GM12878 (cell line): ENCODE measurements at regions not wholly inside any gene's neighbourhood (a gene's known extent, or its start where the extent isn't known, plus 50 kb on each side); places are given as distances from the start of the nearest gene placed in this dataset.

Experiments
- ATAC-seq: fragments of 200-7000 bp; cut with Tn5 transposase; 3 replicates; pipeline ENCODE4 v1.9.1; 2020; ENCODE audit warnings: mild to moderate bottlenecking, moderate library complexity
- BruUV-seq: library from RNA; stranded (reverse); fragments of 400-500 nt; replicated peaks from 2 replicates; lab custom pipeline; 2021; lab: Mats Ljungman, UMichigan
- CTCF ChIA-PET: fragments of 300-600 bp; sonication (Branson Sonifier 250); formaldehyde crosslinking; extraction: SDS; loops from one replicate; lab custom pipeline; 2021; ENCODE audit warnings: inconsistent platforms; lab: Yijun Ruan, JAX
- POLR2A ChIA-PET: fragments of 350-600 bp; formaldehyde crosslinking; extraction: SDS; loops from one replicate; lab custom pipeline; 2021; ENCODE audit warnings: inconsistent platforms; lab: Charles Lee
- RAD21 ChIA-PET: fragments of 300-600 bp; sonication (Branson Sonifier 250); formaldehyde crosslinking; loops from one replicate; lab custom pipeline; 2023; ENCODE audit warnings: antibody characterized with exemption; ENCODE audit not compliant: unreplicated experiment; lab: Charles Lee
- SMC1A ChIA-PET: fragments of 300-600 bp; sonication (Branson Sonifier 250); formaldehyde crosslinking; loops from one replicate; lab custom pipeline; 2023; ENCODE audit not compliant: unreplicated experiment, uncharacterized antibody; lab: Charles Lee
- DNase-seq: peaks from one replicate; pipeline ENCODE4 v3.0.0-alpha.2; 2011; ENCODE audit warnings: low read depth, low spot score
- FAIRE-seq: peaks from 3 replicates; lab custom pipeline; 2011; peaks lifted over from hg19 to GRCh38; lab: Jason Lieb, UNC
- H2AFZ ChIP-seq: 2 replicates; pipeline ENCODE4 v1.6.0; 2011; ENCODE audit warnings: low read depth, low read length, control low read depth; ENCODE audit not compliant: control insufficient read depth
- H3K27ac ChIP-seq: 2 replicates; pipeline ENCODE4 v1.5.1; 2011; ENCODE audit warnings: control low read depth; ENCODE audit not compliant: control insufficient read depth, insufficient read depth
- H3K27me3 ChIP-seq, 2 experiments: replicated peaks in 1 of 2; 2 replicates each; pipeline versions ENCODE4 v1.6.0 to v1.6.1; 2011; ENCODE audit warnings: low read length in 1 of 2; ENCODE audit not compliant: control insufficient read depth in 2 of 2, insufficient read depth in 2 of 2
- H3K36me3 ChIP-seq, 2 experiments: 2 replicates each; pipeline ENCODE4 v1.5.1; 2011; ENCODE audit warnings: low read length in 1 of 2; ENCODE audit not compliant: control insufficient read depth in 2 of 2, insufficient read depth in 2 of 2
- H3K4me1 ChIP-seq: 2 replicates; pipeline ENCODE4 v1.6.1; 2011; ENCODE audit warnings: mild to moderate bottlenecking, low read length, moderate library complexity, mixed read lengths; ENCODE audit not compliant: control insufficient read depth, insufficient read depth
- H3K4me2 ChIP-seq: 2 replicates; pipeline ENCODE4 v1.6.0; 2011; ENCODE audit warnings: control low read depth; ENCODE audit not compliant: control insufficient read depth, insufficient read depth
- H3K4me3 ChIP-seq: fragments of 200-600 bp; sonication (generic); 2 replicates; pipeline ENCODE4 v1.5.1; 2016
- H3K79me2 ChIP-seq: 2 replicates; pipeline ENCODE4 v1.6.0; 2011; ENCODE audit warnings: low read length; ENCODE audit not compliant: control insufficient read depth, insufficient read depth
- H3K9ac ChIP-seq: 2 replicates; pipeline ENCODE4 v1.8.0; 2011; ENCODE audit warnings: low read length, control low read depth, mixed read lengths; ENCODE audit not compliant: control insufficient read depth, insufficient read depth
- H3K9me3 ChIP-seq: replicated peaks from 3 replicates; pipeline ENCODE4 v1.5.1; 2011; ENCODE audit warnings: mild to moderate bottlenecking, low read length; ENCODE audit not compliant: control insufficient read depth, insufficient read depth
- H4K20me1 ChIP-seq: 2 replicates; pipeline ENCODE4 v1.6.0; 2011; ENCODE audit not compliant: control insufficient read depth, insufficient read depth
- BRCA1 ChIP-seq: IDR thresholded peaks from 2 replicates; pipeline ENCODE4 v1.6.1; 2011; ENCODE audit warnings: low read depth, low read length, improper control_type of control experiment
- ETV6 ChIP-seq, 2 experiments: fragments of 450-650 bp in 1 of 2; IDR thresholded peaks in 1 of 2; conservative IDR thresholded peaks in 1 of 2; 2 replicates each; pipeline ENCODE4 v1.6.1; 2014; ENCODE audit warnings: antibody characterized with exemption in 1 of 2, borderline replicate concordance in 1 of 2, low read depth in 1 of 2, mild to moderate bottlenecking in 1 of 2, moderate library complexity in 1 of 2
- PAX5 ChIP-seq: IDR thresholded peaks from 2 replicates; pipeline ENCODE4 v1.6.1; 2011; ENCODE audit warnings: low read depth, low read length, borderline replicate concordance
- RFX5 ChIP-seq: IDR thresholded peaks from 2 replicates; pipeline ENCODE4 v1.6.1; 2011; ENCODE audit warnings: low read depth, low read length, improper control_type of control experiment
- SRF ChIP-seq, 2 experiments: IDR thresholded peaks; 2 replicates each; pipeline ENCODE4 v1.6.1; 2011; ENCODE audit warnings: low read depth in 2 of 2, low read length in 2 of 2, mild to moderate bottlenecking in 1 of 2, moderate library complexity in 1 of 2
- WGBS: methylation state at CpG from one replicate; pipeline ENCODE4 v1.1.6; 2016; ENCODE audit warnings: low lambda C conversion rate; ENCODE audit not compliant: insufficient replicate concordance, insufficient coverage; ENCODE audit errors: missing lambda C conversion rate; 5-methylcytosine and 5-hydroxymethylcytosine counted together
- in situ Hi-C: fragments of 300-500 bp; cut with MboI; formaldehyde crosslinking; loops from 9 replicates; pipeline ENCODE4 v1.14.3; 2018; ENCODE audit warnings: mixed read lengths
- intact Hi-C: fragments of 100-400 bp; cut with micrococcal nuclease; formaldehyde crosslinking; loops from one replicate; pipeline ENCODE4 v1.14.2; 2022; ENCODE audit not compliant: unreplicated experiment
- TF ChIP-seq, protein P1 (sequence below), 3 experiments: IDR thresholded peaks in 2 of 3; conservative IDR thresholded peaks in 1 of 3; 2 replicates each; pipeline ENCODE4 v1.5.1; 2011; ENCODE audit warnings: low read depth in 3 of 3, low read length in 3 of 3, mild to moderate bottlenecking in 3 of 3, control low read depth in 2 of 3, moderate library complexity in 2 of 3, inconsistent platforms in 1 of 3, mixed read lengths in 1 of 3; ENCODE audit not compliant: control insufficient read depth in 2 of 3, insufficient read depth in 1 of 3; ENCODE audit errors: extremely low read depth in 1 of 3
- TF ChIP-seq, protein P2 (sequence below): fragments of 450-650 bp; IDR thresholded peaks from 2 replicates; pipeline ENCODE4 v1.6.1; 2016; ENCODE audit warnings: mild to moderate bottlenecking, moderate library complexity, borderline replicate concordance
- TF ChIP-seq, protein P3 (sequence below): fragments of 450-650 bp; conservative IDR thresholded peaks from 2 replicates; pipeline ENCODE4 v1.6.1; 2017; ENCODE audit warnings: mild to moderate bottlenecking, moderate library complexity
- TF ChIP-seq, protein P4 (sequence below): IDR thresholded peaks from 2 replicates; pipeline ENCODE4 v1.6.1; 2011; ENCODE audit warnings: mild to moderate bottlenecking, low read depth, low read length, moderate library complexity; ENCODE audit not compliant: insufficient replicate concordance

DNA sequence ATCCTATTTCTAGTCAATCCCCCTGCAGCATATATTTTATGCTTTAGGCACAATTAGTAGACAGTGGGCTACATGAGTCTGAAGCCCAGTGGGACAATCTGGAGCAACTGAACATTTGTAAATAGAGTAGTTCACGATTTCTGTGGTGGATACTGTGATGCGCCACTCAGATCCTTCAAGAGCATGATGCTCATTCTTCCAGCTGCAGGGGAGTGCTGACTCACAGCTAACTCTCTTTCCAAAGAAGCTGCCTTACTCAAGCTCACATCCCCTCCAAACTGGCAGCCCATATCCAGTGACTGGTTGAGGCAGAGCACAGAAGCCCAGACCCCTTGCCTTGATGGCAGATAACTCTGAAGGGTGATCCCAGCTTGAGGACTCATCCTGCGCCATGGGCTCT lies 224.2 kb upstream of the EEA1 start (continued):
- TF ChIP-seq BRCA1 (no peak), RFX5 (no peak)

DNA sequence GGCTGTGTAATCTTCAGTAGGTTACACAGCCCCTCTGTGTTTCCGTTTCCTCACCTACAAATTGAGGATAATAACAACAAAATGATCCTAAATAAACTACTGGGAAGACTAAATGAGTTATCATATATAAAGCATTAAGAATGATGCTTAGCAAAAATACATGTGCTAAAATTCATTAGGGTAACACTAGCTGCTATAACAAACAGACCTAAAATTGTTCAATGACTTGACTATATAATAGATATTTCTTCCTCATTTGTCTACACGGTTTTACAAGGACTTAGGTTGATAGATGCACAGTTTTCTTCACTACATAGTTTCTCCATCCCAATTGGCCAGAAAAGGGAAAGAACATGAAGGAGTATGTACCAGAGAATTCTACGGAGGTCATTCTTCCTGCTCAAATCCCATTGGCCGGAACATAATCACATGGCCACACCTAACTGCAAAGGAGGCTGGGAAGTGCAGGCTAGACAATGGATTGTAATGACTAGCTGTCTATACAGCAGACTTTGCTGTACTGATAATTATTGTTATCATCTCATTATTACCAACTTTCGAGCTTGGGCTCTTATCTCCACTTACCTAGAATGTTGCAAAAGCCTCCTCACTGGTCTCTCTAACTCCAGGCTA lies 223.5 kb upstream of the NUDT4 start:
- FAIRE-seq (no peak), ATAC-seq (no peak), DNase-seq (no peak)
- ChIA-PET SMC1A (interaction anchor here (0.5 to 6.6 kb wide), 9 partner anchors 8 to 92 kb away, joined by 3 to 50 read pairs (median 4); no protein-coding TSS in a partner anchor), POLR2A (interaction anchor here (0.8 to 1.5 kb wide), 4 partner anchors 9 to 132 kb away, joined by 3 to 7 read pairs (median 3); no protein-coding TSS in a partner anchor), CTCF (interaction anchor here (0.9 to 4.7 kb wide), 5 partner anchors 7 to 221 kb away, joined by 3 to 21 read pairs (median 7); no protein-coding TSS in a partner anchor), RAD21 (interaction anchor here (1.4 to 1.7 kb wide), 3 partner anchors 10 to 19 kb away, joined by 4 to 5 read pairs (median 4); no protein-coding TSS in a partner anchor)
- no peak overlapping the region for H3K27ac ChIP-seq
- H3K4me3 ChIP-seq = no peak overlapping the region
- peaks cover 2% of the 10 kb centered on the region; the same call in 1 of the 3 replicates for H3K9me3 ChIP-seq
- no peaks in the 10 kb centered on the region for H3K27me3 ChIP-seq
- no TSS peak for BruUV-seq
- no peak overlapping the region for H3K9ac ChIP-seq
- H3K79me2 ChIP-seq = no peaks in the 10 kb centered on the region
- H3K4me2 ChIP-seq = no peak overlapping the region
- no peaks in the 10 kb centered on the region for H3K4me1 ChIP-seq
- H4K20me1 ChIP-seq = no peaks in the 10 kb centered on the region
- intact Hi-C loops (no loop called here), in situ Hi-C loops (no loop called here)
- 94% methylated on average over 5 of the region's 5 CpGs for WGBS
- H3K36me3 ChIP-seq = no peaks in the 10 kb centered on the region
- no peak overlapping the region for H2AFZ ChIP-seq
- TF ChIP-seq, protein P1, sequence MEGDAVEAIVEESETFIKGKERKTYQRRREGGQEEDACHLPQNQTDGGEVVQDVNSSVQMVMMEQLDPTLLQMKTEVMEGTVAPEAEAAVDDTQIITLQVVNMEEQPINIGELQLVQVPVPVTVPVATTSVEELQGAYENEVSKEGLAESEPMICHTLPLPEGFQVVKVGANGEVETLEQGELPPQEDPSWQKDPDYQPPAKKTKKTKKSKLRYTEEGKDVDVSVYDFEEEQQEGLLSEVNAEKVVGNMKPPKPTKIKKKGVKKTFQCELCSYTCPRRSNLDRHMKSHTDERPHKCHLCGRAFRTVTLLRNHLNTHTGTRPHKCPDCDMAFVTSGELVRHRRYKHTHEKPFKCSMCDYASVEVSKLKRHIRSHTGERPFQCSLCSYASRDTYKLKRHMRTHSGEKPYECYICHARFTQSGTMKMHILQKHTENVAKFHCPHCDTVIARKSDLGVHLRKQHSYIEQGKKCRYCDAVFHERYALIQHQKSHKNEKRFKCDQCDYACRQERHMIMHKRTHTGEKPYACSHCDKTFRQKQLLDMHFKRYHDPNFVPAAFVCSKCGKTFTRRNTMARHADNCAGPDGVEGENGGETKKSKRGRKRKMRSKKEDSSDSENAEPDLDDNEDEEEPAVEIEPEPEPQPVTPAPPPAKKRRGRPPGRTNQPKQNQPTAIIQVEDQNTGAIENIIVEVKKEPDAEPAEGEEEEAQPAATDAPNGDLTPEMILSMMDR (IDR thresholded peaks at IDR 0.05 in 2 of 3, conservative IDR thresholded peaks at IDR 0.05 in 1 of 3; ENCODE audit: control insufficient read depth in 2 of 3, extremely low read depth in 1 of 3, insufficient read depth in 1 of 3, low read depth in 3 of 3, low read length in 3 of 3) = no peak
- TF ChIP-seq, protein P2, sequence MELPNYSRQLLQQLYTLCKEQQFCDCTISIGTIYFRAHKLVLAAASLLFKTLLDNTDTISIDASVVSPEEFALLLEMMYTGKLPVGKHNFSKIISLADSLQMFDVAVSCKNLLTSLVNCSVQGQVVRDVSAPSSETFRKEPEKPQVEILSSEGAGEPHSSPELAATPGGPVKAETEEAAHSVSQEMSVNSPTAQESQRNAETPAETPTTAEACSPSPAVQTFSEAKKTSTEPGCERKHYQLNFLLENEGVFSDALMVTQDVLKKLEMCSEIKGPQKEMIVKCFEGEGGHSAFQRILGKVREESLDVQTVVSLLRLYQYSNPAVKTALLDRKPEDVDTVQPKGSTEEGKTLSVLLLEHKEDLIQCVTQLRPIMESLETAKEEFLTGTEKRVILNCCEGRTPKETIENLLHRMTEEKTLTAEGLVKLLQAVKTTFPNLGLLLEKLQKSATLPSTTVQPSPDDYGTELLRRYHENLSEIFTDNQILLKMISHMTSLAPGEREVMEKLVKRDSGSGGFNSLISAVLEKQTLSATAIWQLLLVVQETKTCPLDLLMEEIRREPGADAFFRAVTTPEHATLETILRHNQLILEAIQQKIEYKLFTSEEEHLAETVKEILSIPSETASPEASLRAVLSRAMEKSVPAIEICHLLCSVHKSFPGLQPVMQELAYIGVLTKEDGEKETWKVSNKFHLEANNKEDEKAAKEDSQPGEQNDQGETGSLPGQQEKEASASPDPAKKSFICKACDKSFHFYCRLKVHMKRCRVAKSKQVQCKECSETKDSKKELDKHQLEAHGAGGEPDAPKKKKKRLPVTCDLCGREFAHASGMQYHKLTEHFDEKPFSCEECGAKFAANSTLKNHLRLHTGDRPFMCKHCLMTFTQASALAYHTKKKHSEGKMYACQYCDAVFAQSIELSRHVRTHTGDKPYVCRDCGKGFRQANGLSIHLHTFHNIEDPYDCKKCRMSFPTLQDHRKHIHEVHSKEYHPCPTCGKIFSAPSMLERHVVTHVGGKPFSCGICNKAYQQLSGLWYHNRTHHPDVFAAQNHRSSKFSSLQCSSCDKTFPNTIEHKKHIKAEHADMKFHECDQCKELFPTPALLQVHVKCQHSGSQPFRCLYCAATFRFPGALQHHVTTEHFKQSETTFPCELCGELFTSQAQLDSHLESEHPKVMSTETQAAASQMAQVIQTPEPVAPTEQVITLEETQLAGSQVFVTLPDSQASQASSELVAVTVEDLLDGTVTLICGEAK = no peak
- TF ChIP-seq ETV6 (conservative IDR thresholded peaks at IDR 0.05 in 1 of 2, IDR thresholded peaks at IDR 0.05 in 1 of 2; ENCODE audit: borderline replicate concordance in 1 of 2, low read depth in 1 of 2) (no peak), PAX5 (no peak), SRF (IDR thresholded peaks at IDR 0.05; ENCODE audit: low read depth in 2 of 2, low read length in 2 of 2) (no peak)
- TF ChIP-seq, protein P3, sequence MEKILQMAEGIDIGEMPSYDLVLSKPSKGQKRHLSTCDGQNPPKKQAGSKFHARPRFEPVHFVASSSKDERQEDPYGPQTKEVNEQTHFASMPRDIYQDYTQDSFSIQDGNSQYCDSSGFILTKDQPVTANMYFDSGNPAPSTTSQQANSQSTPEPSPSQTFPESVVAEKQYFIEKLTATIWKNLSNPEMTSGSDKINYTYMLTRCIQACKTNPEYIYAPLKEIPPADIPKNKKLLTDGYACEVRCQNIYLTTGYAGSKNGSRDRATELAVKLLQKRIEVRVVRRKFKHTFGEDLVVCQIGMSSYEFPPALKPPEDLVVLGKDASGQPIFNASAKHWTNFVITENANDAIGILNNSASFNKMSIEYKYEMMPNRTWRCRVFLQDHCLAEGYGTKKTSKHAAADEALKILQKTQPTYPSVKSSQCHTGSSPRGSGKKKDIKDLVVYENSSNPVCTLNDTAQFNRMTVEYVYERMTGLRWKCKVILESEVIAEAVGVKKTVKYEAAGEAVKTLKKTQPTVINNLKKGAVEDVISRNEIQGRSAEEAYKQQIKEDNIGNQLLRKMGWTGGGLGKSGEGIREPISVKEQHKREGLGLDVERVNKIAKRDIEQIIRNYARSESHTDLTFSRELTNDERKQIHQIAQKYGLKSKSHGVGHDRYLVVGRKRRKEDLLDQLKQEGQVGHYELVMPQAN = no peak
- TF ChIP-seq, protein P4, sequence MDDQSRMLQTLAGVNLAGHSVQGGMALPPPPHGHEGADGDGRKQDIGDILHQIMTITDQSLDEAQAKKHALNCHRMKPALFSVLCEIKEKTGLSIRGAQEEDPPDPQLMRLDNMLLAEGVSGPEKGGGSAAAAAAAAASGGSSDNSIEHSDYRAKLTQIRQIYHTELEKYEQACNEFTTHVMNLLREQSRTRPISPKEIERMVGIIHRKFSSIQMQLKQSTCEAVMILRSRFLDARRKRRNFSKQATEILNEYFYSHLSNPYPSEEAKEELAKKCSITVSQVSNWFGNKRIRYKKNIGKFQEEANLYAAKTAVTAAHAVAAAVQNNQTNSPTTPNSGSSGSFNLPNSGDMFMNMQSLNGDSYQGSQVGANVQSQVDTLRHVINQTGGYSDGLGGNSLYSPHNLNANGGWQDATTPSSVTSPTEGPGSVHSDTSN = no peak
